IMR-90 (cell line): ENCODE measurements at regions not wholly inside any gene's neighbourhood (a gene's known extent, or its start where the extent isn't known, plus 50 kb on each side); places are given as distances from the start of the nearest gene placed in this dataset.

ENCODE experiments used
- ATAC-seq: fragments of 200-7000 bp; cut with Tn5 transposase; 2 replicates; pipeline ENCODE4 v1.9.1; 2020; ENCODE audit warnings: low read depth, mild to moderate bottlenecking, moderate library complexity
- BruUV-seq: library from RNA; stranded (reverse); fragments of 400-500 nt; replicated peaks from 2 replicates; lab custom pipeline; 2021; lab: Mats Ljungman, UMichigan
- CTCF ChIA-PET: fragments of 300-600 bp; formaldehyde crosslinking; extraction: SDS; loops from one replicate; lab custom pipeline; 2021; ENCODE audit warnings: antibody characterized with exemption; lab: Yijun Ruan, JAX
- POLR2A ChIA-PET: fragments of 300-600 bp; sonication (Branson Sonifier 250); formaldehyde crosslinking; loops from one replicate; lab custom pipeline; 2022; ENCODE audit warnings: antibody characterized with exemption; ENCODE audit not compliant: unreplicated experiment; lab: Charles Lee
- DNase-seq: peaks from one replicate; pipeline ENCODE4 v3.0.0; 2013
- H2AFZ ChIP-seq: replicated peaks from 2 replicates; pipeline ENCODE3; 2013; ENCODE audit warnings: low read length, mild to moderate bottlenecking; ENCODE audit not compliant: poor library complexity
- H2AK5ac ChIP-seq: 2 replicates; pipeline ENCODE4 v1.6.1; 2013; ENCODE audit warnings: low read depth, low read length, inconsistent platforms
- H2AK9ac ChIP-seq: replicated peaks from 2 replicates; pipeline ENCODE3; 2013; ENCODE audit warnings: mild to moderate bottlenecking, low read depth, low read length, moderate library complexity; ENCODE audit not compliant: poor library complexity
- H2BK120ac ChIP-seq: 2 replicates; pipeline ENCODE4 v1.6.1; 2013; ENCODE audit warnings: low read depth, low read length, inconsistent platforms
- H2BK15ac ChIP-seq: 3 replicates; pipeline ENCODE4 v1.6.1; 2013; ENCODE audit warnings: low read depth, low read length, inconsistent platforms
- H2BK20ac ChIP-seq: 2 replicates; pipeline ENCODE4 v1.6.1; 2013; ENCODE audit warnings: low read depth, mild to moderate bottlenecking, inconsistent platforms, low read length, moderate library complexity
- H2BK5ac ChIP-seq: 2 replicates; pipeline ENCODE4 v1.6.1; 2013; ENCODE audit warnings: mild to moderate bottlenecking, low read depth, low read length, inconsistent platforms; ENCODE audit not compliant: poor library complexity, severe bottlenecking
- H3K14ac ChIP-seq: replicated peaks from 2 replicates; pipeline ENCODE4 v1.6.1; 2013; ENCODE audit warnings: low read depth, low read length, inconsistent platforms
- H3K18ac ChIP-seq: 2 replicates; pipeline ENCODE4 v1.6.1; 2013; ENCODE audit warnings: low read depth, low read length, control low read depth
- H3K23ac ChIP-seq: 2 replicates; pipeline ENCODE4 v1.6.1; 2013; ENCODE audit warnings: low read depth, low read length, inconsistent platforms
- H3K27ac ChIP-seq: 2 replicates; pipeline ENCODE4 v1.5.1; 2013; ENCODE audit warnings: mild to moderate bottlenecking, control low read depth, low read length; ENCODE audit not compliant: insufficient read depth
- H3K27me3 ChIP-seq: 2 replicates; pipeline ENCODE4 v1.6.1; 2013; ENCODE audit warnings: low read length; ENCODE audit not compliant: control insufficient read depth, insufficient read depth
- H3K36me3 ChIP-seq: 2 replicates; pipeline ENCODE4 v1.6.1; 2013; ENCODE audit warnings: low read length, mixed read lengths; ENCODE audit not compliant: control insufficient read depth, insufficient read depth
- H3K4ac ChIP-seq: 2 replicates; pipeline ENCODE4 v1.6.1; 2013; ENCODE audit warnings: low read depth, low read length, inconsistent platforms
- H3K4me1 ChIP-seq: 2 replicates; pipeline ENCODE4 v1.6.1; 2013; ENCODE audit warnings: low read length, mixed read lengths; ENCODE audit not compliant: control insufficient read depth, insufficient read depth
- H3K4me2 ChIP-seq: 2 replicates; pipeline ENCODE4 v1.6.1; 2013; ENCODE audit warnings: low read depth, mild to moderate bottlenecking, control low read depth, low read length, moderate library complexity
- H3K4me3 ChIP-seq: 2 replicates; pipeline ENCODE4 v1.5.1; 2013; ENCODE audit warnings: low read depth, mild to moderate bottlenecking, control low read depth, low read length, moderate library complexity; ENCODE audit not compliant: insufficient read depth
- H3K56ac ChIP-seq: 2 replicates; pipeline ENCODE4 v1.6.1; 2013; ENCODE audit warnings: low read length, inconsistent platforms; ENCODE audit not compliant: insufficient read depth; ENCODE audit errors: extremely low read depth
- H3K79me1 ChIP-seq, 2 experiments: 2 replicates each; pipeline ENCODE4 v1.6.1; 2013; ENCODE audit warnings: low read length in 2 of 2, inconsistent platforms in 1 of 2, low read depth in 1 of 2
- H3K9ac ChIP-seq: 2 replicates; pipeline ENCODE4 v1.6.1; 2013; ENCODE audit warnings: low read depth, low read length, control low read depth
- H3K9me1 ChIP-seq: 2 replicates; pipeline ENCODE4 v1.6.1; 2013; ENCODE audit warnings: low read length, inconsistent platforms; ENCODE audit not compliant: insufficient read depth
- H3K9me3 ChIP-seq: 2 replicates; pipeline ENCODE4 v1.6.1; 2013; ENCODE audit warnings: low read length; ENCODE audit not compliant: control insufficient read depth, insufficient read depth
- H4K20me1 ChIP-seq: 2 replicates; pipeline ENCODE4 v1.6.1; 2013; ENCODE audit warnings: low read length, inconsistent platforms; ENCODE audit not compliant: insufficient read depth
- H4K5ac ChIP-seq: 2 replicates; pipeline ENCODE4 v1.6.1; 2013; ENCODE audit warnings: mild to moderate bottlenecking, low read depth, low read length, control low read depth
- H4K8ac ChIP-seq, 2 experiments: 2 replicates each; pipeline ENCODE4 v1.6.1; 2013; ENCODE audit warnings: low read depth in 2 of 2, low read length in 2 of 2, control low read depth in 1 of 2, inconsistent platforms in 1 of 2
- H4K91ac ChIP-seq: 2 replicates; pipeline ENCODE4 v1.6.1; 2013; ENCODE audit warnings: low read depth, low read length, inconsistent platforms; ENCODE audit not compliant: insufficient read depth
- BHLHE40 ChIP-seq: fragments of 150-350 bp; IDR thresholded peaks from 2 replicates; pipeline ENCODE4 v1.6.1; 2016; ENCODE audit warnings: mild to moderate bottlenecking, low read depth, low read length
- CHD1 ChIP-seq: IDR thresholded peaks from 2 replicates; pipeline ENCODE4 v1.6.1; 2012; ENCODE audit warnings: low read depth, low read length, improper control_type of control experiment
- CTCF ChIP-seq: conservative IDR thresholded peaks from 2 replicates; pipeline ENCODE4 v1.5.1; 2012; ENCODE audit warnings: mild to moderate bottlenecking, low read depth, low read length, improper control_type of control experiment
- ELK1 ChIP-seq: fragments of 150-350 bp; IDR thresholded peaks from 2 replicates; pipeline ENCODE4 v1.6.1; 2016; ENCODE audit warnings: low read depth, mild to moderate bottlenecking, low read length, moderate library complexity, borderline replicate concordance
- FOS ChIP-seq: fragments of 150-350 bp; IDR thresholded peaks from 2 replicates; pipeline ENCODE4 v1.6.1; 2016; ENCODE audit warnings: low read depth, low read length
- MAFK ChIP-seq: IDR thresholded peaks from 2 replicates; pipeline ENCODE4 v1.6.1; 2012; ENCODE audit warnings: low read depth, low read length, improper control_type of control experiment
- MAZ ChIP-seq: IDR thresholded peaks from 2 replicates; pipeline ENCODE4 v1.6.1; 2012; ENCODE audit warnings: low read depth, mild to moderate bottlenecking, low read length, improper control_type of control experiment, moderate library complexity, borderline replicate concordance
- MXI1 ChIP-seq: IDR thresholded peaks from 2 replicates; pipeline ENCODE4 v1.6.1; 2012; ENCODE audit warnings: low read depth, mild to moderate bottlenecking, low read length, moderate library complexity, borderline replicate concordance
- NFE2L2 ChIP-seq: fragments of 150-350 bp; IDR thresholded peaks from 2 replicates; pipeline ENCODE4 v1.6.1; 2016; ENCODE audit warnings: low read depth, mild to moderate bottlenecking, low read length
- POLR2A ChIP-seq: IDR thresholded peaks from 2 replicates; pipeline ENCODE4 v1.6.1; 2012; ENCODE audit warnings: mild to moderate bottlenecking, low read depth, low read length
- RAD21 ChIP-seq: IDR thresholded peaks from 2 replicates; pipeline ENCODE4 v1.6.1; 2012; ENCODE audit warnings: low read length, improper control_type of control experiment
- RFX5 ChIP-seq: IDR thresholded peaks from 2 replicates; pipeline ENCODE4 v1.8.0; 2012; ENCODE audit warnings: low read depth, mild to moderate bottlenecking, low read length, moderate library complexity
- SMC3 ChIP-seq: fragments of 150-350 bp; IDR thresholded peaks from 2 replicates; pipeline ENCODE4 v1.6.1; 2016; ENCODE audit warnings: low read depth, mild to moderate bottlenecking, antibody characterized with exemption, low read length, moderate library complexity
- USF2 ChIP-seq: fragments of 150-350 bp; IDR thresholded peaks from 2 replicates; pipeline ENCODE4 v1.6.1; 2017; ENCODE audit warnings: mild to moderate bottlenecking, antibody characterized with exemption, low read length, low read depth
- WGBS, 2 experiments: methylation state at CpG; one replicate each; pipeline versions ENCODE4 v1.1.5 to v1.1.7; 2013; ENCODE audit warnings: missing lambda C conversion rate in 2 of 2; ENCODE audit not compliant: insufficient read length in 1 of 2; ENCODE audit errors: extremely low coverage in 2 of 2; 5-methylcytosine and 5-hydroxymethylcytosine counted together
- dilution Hi-C: fragments of 300-500 bp; cut with HindIII; formaldehyde crosslinking; loops from one replicate; pipeline ENCODE4 v1.14.3; 2018; ENCODE audit warnings: low sequenced_read_pairs; ENCODE audit not compliant: unreplicated experiment
- in situ Hi-C: fragments of 300-500 bp; cut with MboI; formaldehyde crosslinking; loops from 3 replicates; pipeline ENCODE4 v1.14.3; 2019; ENCODE audit warnings: low sequenced_read_pairs, inconsistent platforms, mixed read lengths
- intact Hi-C: fragments of 100-400 bp; cut with micrococcal nuclease; formaldehyde crosslinking; loops from 2 replicates; pipeline ENCODE4 v1.10.0; 2022

- H2BK5ac ChIP-seq, result no peak overlapping the region
- DNase-seq (no peak), ATAC-seq (no peak)
- no peak overlapping the region for H3K9ac ChIP-seq
- H3K56ac ChIP-seq, result no peak overlapping the region
- H2BK20ac ChIP-seq, result no peak overlapping the region
- H3K27ac ChIP-seq, result no peak overlapping the region
- no peaks in the 10 kb centered on the region for H3K27me3 ChIP-seq
- no peak overlapping the region for H3K4me2 ChIP-seq
- H4K8ac ChIP-seq, result no peak overlapping the region
- no peaks in the 10 kb centered on the region for H3K4me1 ChIP-seq
- H2BK120ac ChIP-seq, result no peak overlapping the region
- H4K5ac ChIP-seq, result no peak overlapping the region
- no peaks in the 10 kb centered on the region for H3K79me1 ChIP-seq
- intact Hi-C loops, result no loop called here
- H4K20me1 ChIP-seq, result no peaks in the 10 kb centered on the region
- H2BK15ac ChIP-seq, result no peak overlapping the region
- no peaks in the 10 kb centered on the region for H3K36me3 ChIP-seq
- dilution Hi-C loops, result no loop called here
- no peaks in the 10 kb centered on the region for H3K9me1 ChIP-seq
- ChIA-PET POLR2A (no interaction called here), CTCF (no interaction called here)
- H2AK9ac ChIP-seq, result no peak overlapping the region
- WGBS, 2 experiments, result no CpG with 5 or more reads among the region's 3 CpGs
- H2AFZ ChIP-seq, result no peak overlapping the region
- H3K4ac ChIP-seq, result no peak overlapping the region
- no peaks in the 10 kb centered on the region for H3K9me3 ChIP-seq
- H3K4me3 ChIP-seq, result no peak overlapping the region
- H3K14ac ChIP-seq, result no peak overlapping the region
- H3K23ac ChIP-seq, result no peak overlapping the region
- BruUV-seq, result no TSS peak
- in situ Hi-C loops, result no loop called here
- no peak overlapping the region for H2AK5ac ChIP-seq
- H3K18ac ChIP-seq, result no peak overlapping the region
- no peak for TF ChIP-seq FOS
- TF ChIP-seq RFX5, result no peak
- TF ChIP-seq NFE2L2, result no peak
- TF ChIP-seq MAFK, result no peak
- TF ChIP-seq POLR2A, result no peak
- TF ChIP-seq CTCF, result no peak
- no peak for TF ChIP-seq SMC3
- TF ChIP-seq ELK1, result no peak
- no peak for TF ChIP-seq BHLHE40
- no peak for TF ChIP-seq MAZ
- TF ChIP-seq CHD1, result no peak
- TF ChIP-seq USF2, result no peak
- no peak for TF ChIP-seq RAD21
- TF ChIP-seq MXI1, result no peak
- H4K91ac ChIP-seq, result no peak overlapping the region
Observed at GRCh38 chr2:114046866-114047435, 157.1 kb downstream of the ACTR3 start.
